Parathyroid adenoma (tissue), 2 donors: ENCODE measurements at regions not wholly inside any gene's neighbourhood (a gene's known extent, or its start where the extent isn't known, plus 50 kb on each side); places are given as distances from the start of the nearest gene placed in this dataset.
"Not testable (repeated sequence)": the region's sequence is repeated elsewhere in the genome, so short reads cannot be mapped to it uniquely, and the experiment has no call there.

Experiments
- H2AFZ ChIP-seq: fragments of 300-600 bp; sonication (generic); one replicate; pipeline ENCODE4 v1.7.0; 2017; ENCODE audit warnings: antibody characterized with exemption, mild to moderate bottlenecking
- H3K27ac ChIP-seq: fragments of 300-600 bp; sonication (generic); one replicate; pipeline ENCODE4 v1.7.0; 2017
- H3K27me3 ChIP-seq: fragments of 300-600 bp; sonication (generic); one replicate; pipeline ENCODE4 v1.7.0; 2017; ENCODE audit warnings: low read length; ENCODE audit not compliant: control insufficient read depth, insufficient read depth
- H3K36me3 ChIP-seq: fragments of 300-600 bp; sonication (generic); one replicate; pipeline ENCODE4 v1.7.0; 2017; ENCODE audit warnings: low read length; ENCODE audit not compliant: control insufficient read depth, insufficient read depth
- H3K4me1 ChIP-seq: fragments of 300-600 bp; sonication (generic); one replicate; pipeline ENCODE4 v1.7.0; 2017; ENCODE audit warnings: control low read depth
- H3K4me2 ChIP-seq: fragments of 300-600 bp; sonication (generic); one replicate; pipeline ENCODE4 v1.7.0; 2017; ENCODE audit warnings: low read length
- H3K4me3 ChIP-seq: fragments of 300-600 bp; sonication (generic); one replicate; pipeline ENCODE4 v1.7.0; 2017; ENCODE audit warnings: low read depth, low read length
- H3K79me2 ChIP-seq: fragments of 300-600 bp; sonication (generic); one replicate; pipeline ENCODE4 v1.7.0; 2017; ENCODE audit warnings: control low read depth
- H3K9ac ChIP-seq: fragments of 300-600 bp; sonication (generic); one replicate; pipeline ENCODE4 v1.7.0; 2017; ENCODE audit warnings: mild to moderate bottlenecking
- H3K9me3 ChIP-seq: fragments of 300-600 bp; sonication (generic); one replicate; pipeline ENCODE4 v1.7.0; 2017; ENCODE audit warnings: low read length; ENCODE audit not compliant: control insufficient read depth
- TF ChIP-seq, protein P1 (sequence below): fragments of 300-600 bp; sonication (generic); IDR thresholded peaks from one replicate; pipeline ENCODE4 v1.7.0; 2017; ENCODE audit warnings: antibody characterized with exemption, mild to moderate bottlenecking
- donor health status: primary hyperparathyroidism.

DNA sequence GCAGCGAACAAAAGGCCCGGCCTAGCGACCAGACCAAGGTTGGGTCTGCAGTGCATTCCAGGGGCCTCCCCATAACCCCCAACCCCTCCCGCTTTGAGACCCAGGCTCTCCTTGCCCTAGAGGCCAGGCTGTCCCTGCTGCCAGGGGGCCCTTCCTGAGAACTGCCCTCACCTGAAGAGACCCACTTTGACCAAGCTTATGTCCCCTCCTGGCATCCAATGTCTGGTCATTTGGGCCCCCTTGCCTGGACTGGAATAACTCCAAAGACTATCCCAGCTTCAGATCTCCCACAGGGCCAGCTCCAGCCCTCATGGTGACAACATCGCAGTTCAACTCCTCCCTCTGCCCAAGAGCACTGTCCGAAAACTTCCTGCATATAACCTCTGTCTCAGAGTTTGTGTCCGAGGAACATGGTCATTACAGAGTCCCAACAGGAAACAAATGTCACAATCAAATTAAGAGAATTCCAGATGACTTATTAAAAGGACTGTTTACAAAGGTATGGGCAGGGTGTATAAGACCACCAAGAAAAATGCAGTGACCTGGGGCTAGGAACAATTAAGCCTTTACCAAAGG is 125.0 kb downstream of the BANF2 start:
- no peak overlapping the region for H3K9ac ChIP-seq
- no peaks in the 10 kb centered on the region for H3K79me2 ChIP-seq
- no peak overlapping the region for H3K4me2 ChIP-seq
- H2AFZ ChIP-seq, result no peak overlapping the region
- H3K4me1 ChIP-seq, result no peaks in the 10 kb centered on the region
- peak overlapping the region; percentile 55 for H3K27ac ChIP-seq
- TF ChIP-seq, protein P1, sequence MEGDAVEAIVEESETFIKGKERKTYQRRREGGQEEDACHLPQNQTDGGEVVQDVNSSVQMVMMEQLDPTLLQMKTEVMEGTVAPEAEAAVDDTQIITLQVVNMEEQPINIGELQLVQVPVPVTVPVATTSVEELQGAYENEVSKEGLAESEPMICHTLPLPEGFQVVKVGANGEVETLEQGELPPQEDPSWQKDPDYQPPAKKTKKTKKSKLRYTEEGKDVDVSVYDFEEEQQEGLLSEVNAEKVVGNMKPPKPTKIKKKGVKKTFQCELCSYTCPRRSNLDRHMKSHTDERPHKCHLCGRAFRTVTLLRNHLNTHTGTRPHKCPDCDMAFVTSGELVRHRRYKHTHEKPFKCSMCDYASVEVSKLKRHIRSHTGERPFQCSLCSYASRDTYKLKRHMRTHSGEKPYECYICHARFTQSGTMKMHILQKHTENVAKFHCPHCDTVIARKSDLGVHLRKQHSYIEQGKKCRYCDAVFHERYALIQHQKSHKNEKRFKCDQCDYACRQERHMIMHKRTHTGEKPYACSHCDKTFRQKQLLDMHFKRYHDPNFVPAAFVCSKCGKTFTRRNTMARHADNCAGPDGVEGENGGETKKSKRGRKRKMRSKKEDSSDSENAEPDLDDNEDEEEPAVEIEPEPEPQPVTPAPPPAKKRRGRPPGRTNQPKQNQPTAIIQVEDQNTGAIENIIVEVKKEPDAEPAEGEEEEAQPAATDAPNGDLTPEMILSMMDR, result no peak
- H3K9me3 ChIP-seq, result no peaks in the 10 kb centered on the region
- H3K4me3 ChIP-seq, result no peak overlapping the region
- no peaks in the 10 kb centered on the region for H3K27me3 ChIP-seq
- no peaks in the 10 kb centered on the region for H3K36me3 ChIP-seq

DNA sequence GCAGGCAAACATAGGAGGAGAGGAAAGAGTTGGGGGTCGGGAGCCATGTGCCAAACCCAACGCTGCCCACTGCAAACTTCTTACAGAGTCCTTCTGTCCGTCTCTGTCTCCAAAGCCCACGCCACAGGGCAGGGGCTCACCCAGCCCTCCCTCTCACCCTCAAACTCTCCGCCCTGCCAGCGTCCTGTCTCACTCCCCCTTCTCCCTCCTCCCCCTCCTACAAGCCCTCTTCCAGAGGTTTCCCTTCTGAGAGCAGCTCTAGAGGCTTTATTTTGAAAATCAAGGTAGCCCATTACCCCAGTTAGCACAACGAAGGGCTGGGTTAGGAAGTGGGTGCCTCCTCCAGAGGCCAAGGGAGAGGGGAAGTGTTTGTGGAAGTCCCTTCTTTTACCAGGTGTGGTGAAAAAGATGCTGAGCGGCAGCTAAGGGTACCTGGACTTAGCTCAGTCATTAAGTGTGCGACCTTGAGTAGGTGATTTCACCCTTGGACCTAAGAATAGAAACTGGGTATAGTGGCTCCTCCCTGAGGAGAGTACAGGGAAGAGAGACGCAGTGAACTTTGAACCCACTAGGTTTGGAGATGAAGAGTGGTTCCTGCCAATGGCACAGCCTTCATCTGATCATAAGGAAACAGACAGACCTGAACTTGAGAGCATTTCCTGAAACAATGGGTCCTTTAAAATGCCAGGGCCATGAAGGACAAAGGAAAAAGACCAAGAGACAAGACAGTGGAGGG is 123.8 kb downstream of the BANF2 start:
- Histone ChIP-seq H3K4me2 (no peak overlapping the region), H2AFZ (peak overlapping the region; percentile 15), H3K9me3 (no peaks in the 10 kb centered on the region), H3K79me2 (no peaks in the 10 kb centered on the region), H3K4me3 (no peak overlapping the region), H3K4me1 (no peaks in the 10 kb centered on the region), H3K9ac (no peak overlapping the region), H3K27me3 (no peaks in the 10 kb centered on the region), H3K27ac (no peak overlapping the region), H3K36me3 (no peaks in the 10 kb centered on the region)
- TF ChIP-seq, protein P1, result no peak

DNA sequence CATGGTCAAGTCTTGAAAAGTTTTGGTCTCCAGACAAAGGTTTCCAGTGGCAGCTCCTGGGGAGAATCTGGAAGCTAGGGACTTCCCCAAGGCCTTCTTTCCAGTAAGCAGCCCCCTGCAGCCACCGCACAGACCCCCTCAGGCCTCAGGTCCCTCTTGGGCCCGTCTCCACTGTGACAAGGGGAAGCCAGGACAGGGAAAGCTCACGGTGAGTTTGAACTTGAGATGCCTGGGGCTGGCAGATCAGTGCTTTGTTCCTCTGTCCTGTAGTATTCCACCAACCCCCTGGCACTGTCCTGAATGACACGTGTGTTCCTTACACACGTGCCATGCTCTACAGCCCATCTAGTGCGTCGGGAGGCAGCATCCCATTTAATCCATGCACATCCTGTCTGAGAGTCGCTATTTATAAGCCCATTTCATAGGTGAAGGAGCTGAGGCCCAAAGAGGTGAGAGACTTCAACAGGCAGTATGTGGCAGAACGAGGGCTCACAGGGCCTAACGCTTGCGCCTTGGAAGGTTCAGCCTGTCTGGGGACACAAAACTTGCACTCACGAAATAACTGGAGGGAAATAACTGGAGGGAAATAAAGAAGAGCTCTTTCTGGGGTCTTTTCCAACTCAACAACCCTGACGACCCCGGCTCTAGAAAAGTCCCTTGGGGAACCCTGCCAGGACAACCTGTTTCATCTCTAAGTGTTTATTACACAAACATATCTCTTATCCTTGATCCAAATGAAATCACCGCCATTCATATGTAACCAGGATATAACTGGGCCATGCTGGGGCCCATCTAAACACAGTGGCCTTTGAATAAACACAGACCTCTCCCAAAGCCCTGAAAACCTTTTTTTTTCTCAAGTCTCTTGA is 123.0 kb downstream of the BANF2 start:
- TF ChIP-seq, protein P1, result no peak
- H3K27me3 ChIP-seq, result no peaks in the 10 kb centered on the region
- no peak overlapping the region for H2AFZ ChIP-seq
- H3K4me2 ChIP-seq, result no peak overlapping the region
- H3K36me3 ChIP-seq, result no peaks in the 10 kb centered on the region
- H3K9ac ChIP-seq, result no peak overlapping the region
- no peaks in the 10 kb centered on the region for H3K4me1 ChIP-seq
- H3K4me3 ChIP-seq, result no peak overlapping the region
- no peaks in the 10 kb centered on the region for H3K9me3 ChIP-seq
- no peak overlapping the region for H3K27ac ChIP-seq
- no peaks in the 10 kb centered on the region for H3K79me2 ChIP-seq

DNA sequence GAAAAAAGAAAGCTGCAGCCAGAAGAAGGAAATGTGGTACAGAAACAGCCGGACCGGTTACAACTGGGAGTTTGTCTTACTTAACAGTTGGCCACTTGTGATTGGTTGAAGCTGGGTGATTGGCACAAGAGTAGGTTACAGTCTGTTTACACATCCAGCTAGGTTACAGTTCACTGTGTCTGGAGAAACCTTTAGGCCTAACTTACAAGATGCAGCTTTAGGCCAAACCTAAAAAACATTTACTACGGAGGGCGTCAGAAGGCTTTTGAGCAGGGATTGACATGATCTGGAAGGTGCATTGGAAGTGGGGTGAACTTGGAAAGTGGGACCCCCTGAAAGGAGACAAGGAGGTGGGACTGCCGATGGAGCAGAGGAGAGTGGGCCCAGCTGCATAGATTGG is 122.3 kb downstream of the BANF2 start:
- no peaks in the 10 kb centered on the region for H3K27me3 ChIP-seq
- no peaks in the 10 kb centered on the region for H3K36me3 ChIP-seq
- H3K4me2 ChIP-seq, result no peak overlapping the region
- no peaks in the 10 kb centered on the region for H3K79me2 ChIP-seq
- H3K9me3 ChIP-seq, result no peaks in the 10 kb centered on the region
- no peak overlapping the region for H3K27ac ChIP-seq
- H3K9ac ChIP-seq, result no peak overlapping the region
- TF ChIP-seq, protein P1, result no peak
- no peaks in the 10 kb centered on the region for H3K4me1 ChIP-seq
- no peak overlapping the region for H3K4me3 ChIP-seq
- no peak overlapping the region for H2AFZ ChIP-seq

DNA sequence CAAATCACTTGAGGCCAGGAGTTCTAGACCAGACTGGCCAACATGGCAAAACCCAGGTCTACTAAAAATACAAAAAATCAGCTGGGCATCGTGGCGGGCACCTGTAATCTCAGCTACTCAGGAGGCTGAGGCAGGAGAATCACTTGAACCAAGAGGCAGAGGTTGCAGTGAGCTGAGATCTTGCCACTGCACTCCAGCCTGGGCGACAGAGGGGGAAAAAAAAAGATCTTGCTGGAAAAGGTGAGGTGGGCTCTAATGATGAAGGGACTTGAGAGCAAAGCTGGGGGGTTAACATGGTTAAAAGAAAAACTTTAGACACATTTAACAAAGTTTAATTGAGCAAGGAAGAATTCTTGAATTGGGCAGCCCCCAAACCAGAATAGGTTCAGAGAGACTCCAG is 121.8 kb downstream of the BANF2 start:
- H3K36me3 ChIP-seq, H3K27me3 ChIP-seq, H3K9ac ChIP-seq, H3K4me1 ChIP-seq, H3K4me2 ChIP-seq, H3K4me3 ChIP-seq, H3K27ac ChIP-seq, H3K79me2 ChIP-seq, H3K9me3 ChIP-seq, H2AFZ ChIP-seq: not testable (repeated sequence)
